22Rv1 (cell line): ENCODE measurements at regions not wholly inside any gene's neighbourhood (a gene's known extent, or its start where the extent isn't known, plus 50 kb on each side); places are given as distances from the start of the nearest gene placed in this dataset.

Experiments used
- H3K27ac ChIP-seq: fragments of 450-650 bp; 2 replicates; pipeline ENCODE4 v1.5.1; 2017
- CTCF ChIP-seq: fragments of 450-650 bp; IDR thresholded peaks from 2 replicates; pipeline ENCODE4 v1.5.1; 2017; ENCODE audit warnings: mild to moderate bottlenecking
- ZFX ChIP-seq: fragments of 450-650 bp; IDR thresholded peaks from 2 replicates; pipeline ENCODE4 v1.6.1; 2017; ENCODE audit warnings: antibody characterized with exemption, borderline replicate concordance

DNA sequence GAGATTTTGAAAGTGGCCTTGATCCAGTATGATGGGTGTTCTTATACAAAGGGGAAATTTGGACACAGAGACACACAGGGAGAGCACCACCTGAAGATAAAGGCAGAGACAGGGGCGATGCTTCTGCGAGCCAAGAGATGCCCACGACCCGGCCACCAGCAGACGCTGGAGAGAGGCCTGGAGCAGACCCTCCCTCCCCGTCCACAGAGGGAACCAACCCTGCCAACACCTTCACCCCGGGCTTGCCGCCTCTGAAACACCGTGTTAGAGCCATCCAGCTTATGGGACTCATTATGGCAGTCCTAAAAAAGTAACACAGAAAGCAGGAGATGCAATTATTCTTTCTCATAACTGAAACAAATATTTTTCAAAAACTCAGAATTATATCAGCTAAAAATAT, 303.3 kb upstream of the SHH start:
- H3K27ac ChIP-seq: no peak overlapping the region
- TF ChIP-seq CTCF: no peak
- no peak for TF ChIP-seq ZFX

DNA sequence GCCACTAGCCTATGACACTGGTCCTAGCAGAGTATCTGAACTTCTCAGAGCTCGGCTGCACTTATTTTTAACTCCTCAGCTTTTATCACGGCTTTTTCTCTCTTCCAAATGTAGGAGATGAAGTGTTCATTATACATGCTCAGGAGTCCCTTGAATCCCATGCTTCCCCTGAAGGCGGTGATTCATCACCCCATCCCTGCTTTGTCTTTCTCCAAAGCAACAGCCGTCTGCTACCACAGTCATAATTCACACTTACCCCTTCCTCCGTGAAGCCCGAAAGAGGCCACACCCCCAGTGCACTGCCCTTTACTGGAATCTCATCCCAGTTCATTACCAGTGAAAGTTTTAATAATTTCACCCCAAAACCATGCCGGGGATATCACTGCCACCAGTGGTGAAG, 301.5 kb upstream of the SHH start:
- TF ChIP-seq CTCF (no peak), ZFX (no peak)
- no peak overlapping the region for H3K27ac ChIP-seq

DNA sequence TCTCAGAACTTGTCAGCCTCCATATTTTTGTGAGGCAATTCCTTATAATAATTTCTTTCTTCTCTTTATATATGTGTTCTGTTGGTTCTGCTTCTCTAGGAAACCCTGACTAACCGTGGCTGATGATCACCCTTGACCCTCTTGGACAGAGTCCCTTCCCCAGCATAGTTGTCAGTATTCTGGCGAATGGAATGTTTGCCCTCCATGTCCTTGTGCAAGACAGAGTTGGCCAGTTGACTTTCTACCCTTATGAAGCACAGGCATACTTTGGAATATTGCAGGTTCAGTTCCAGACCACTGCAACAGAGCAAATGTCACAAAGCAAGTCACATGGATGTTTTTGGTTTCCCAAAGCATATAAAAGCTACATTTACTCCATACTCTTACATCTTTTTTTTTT, 297.7 kb upstream of the SHH start:
- H3K27ac ChIP-seq: no peak overlapping the region
- no peak for TF ChIP-seq ZFX
- TF ChIP-seq CTCF: no peak

GRCh38 chr7:156109076-156109475, 296.8 kb upstream of the SHH start:
- H3K27ac ChIP-seq: no peak overlapping the region
- no peak for TF ChIP-seq ZFX
- TF ChIP-seq CTCF: no peak

DNA sequence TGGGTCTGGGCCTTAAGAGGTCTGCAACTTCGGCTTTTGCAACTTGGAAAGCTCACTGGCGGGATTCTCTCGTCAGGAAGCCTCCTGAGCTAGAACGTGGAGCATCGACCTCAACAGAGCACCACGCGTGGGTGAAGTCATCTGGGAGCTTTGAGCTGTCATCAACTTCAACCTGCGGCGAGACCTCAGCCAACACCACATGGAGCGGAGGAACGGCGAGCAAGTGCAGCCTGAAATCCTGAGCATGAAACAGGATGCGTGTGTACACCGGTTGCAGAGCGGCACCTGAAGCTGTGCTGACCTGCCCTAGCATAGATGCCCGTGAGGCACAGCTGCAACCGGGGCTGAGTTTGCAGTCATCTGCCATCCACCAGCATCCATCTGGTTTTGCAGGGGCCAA, 295.7 kb upstream of the SHH start:
- H3K27ac ChIP-seq: no peak overlapping the region
- TF ChIP-seq CTCF: no peak
- no peak for TF ChIP-seq ZFX

GRCh38 chr7:156106107-156106426, 293.8 kb upstream of the SHH start:
- no peak for TF ChIP-seq ZFX
- no peak overlapping the region for H3K27ac ChIP-seq

DNA sequence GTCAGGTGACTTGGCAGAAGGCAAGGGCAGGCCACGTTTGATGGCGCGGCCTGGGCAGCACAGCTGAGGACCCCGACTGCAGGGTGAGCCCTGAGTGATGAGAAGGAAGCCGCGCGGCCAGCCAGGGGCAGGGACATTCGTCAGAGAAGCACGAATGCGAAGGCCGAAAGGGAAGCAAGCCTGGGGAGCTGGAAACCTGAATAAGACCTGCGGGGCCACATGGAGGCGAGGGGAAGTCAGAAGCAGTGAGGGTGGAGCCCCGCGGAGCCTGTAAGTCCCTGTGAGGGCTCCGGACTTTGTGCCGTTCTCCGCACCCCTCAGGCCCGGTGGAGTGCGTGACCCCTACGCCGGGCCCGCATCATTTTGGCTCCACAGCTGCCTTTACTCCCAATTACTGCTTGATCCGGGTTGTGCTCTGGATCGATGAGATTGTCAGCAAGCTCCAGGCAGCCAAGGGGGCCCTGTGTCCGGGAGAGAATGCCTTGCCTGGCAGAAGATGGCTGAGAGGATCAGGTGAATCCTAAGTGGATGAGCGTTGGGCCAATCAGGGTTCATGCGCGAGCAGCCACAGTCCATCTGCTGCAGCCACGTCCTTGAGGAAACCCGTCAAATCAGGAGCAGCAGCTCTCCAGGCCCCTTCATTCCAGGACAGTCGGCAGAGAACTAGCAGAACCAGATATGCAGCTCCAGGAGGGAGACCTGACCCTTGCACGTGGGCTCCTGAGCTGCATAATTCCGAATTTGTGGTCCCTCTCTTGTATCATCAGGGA, 293.3 kb upstream of the SHH start:
- no peak for TF ChIP-seq ZFX
- no peak for TF ChIP-seq CTCF
- no peak overlapping the region for H3K27ac ChIP-seq

GRCh38 chr7:156104501-156105336, 292.5 kb upstream of the SHH start:
- no peak overlapping the region for H3K27ac ChIP-seq
- TF ChIP-seq ZFX (no peak), CTCF (no peak)
